Brain microvascular endothelial cell (primary cell): ENCODE measurements at regions not wholly inside any gene's neighbourhood (a gene's known extent, or its start where the extent isn't known, plus 50 kb on each side); places are given as distances from the start of the nearest gene placed in this dataset.
A peak's percentile ranks its signal among the peaks of the same experiment; 100 is the strongest.

Experiments used
- DNase-seq: peaks from one replicate; pipeline ENCODE4 v3.0.0-alpha.2; 2020
- H3K27ac ChIP-seq: fragments of 250-450 bp; sonication (Bioruptor Pico); 2 replicates; pipeline ENCODE4 v1.5.1; 2020; ENCODE audit warnings: mild to moderate bottlenecking, moderate library complexity
- H3K27me3 ChIP-seq: fragments of 250-450 bp; sonication (Bioruptor Pico); replicated peaks from 2 replicates; pipeline ENCODE4 v1.5.1; 2020; ENCODE audit warnings: mild to moderate bottlenecking
- H3K36me3 ChIP-seq: fragments of 250-450 bp; sonication (Bioruptor Pico); replicated peaks from 2 replicates; pipeline ENCODE4 v1.5.1; 2020; ENCODE audit warnings: mild to moderate bottlenecking
- H3K4me3 ChIP-seq: 2 replicates; pipeline ENCODE4 v1.5.1; 2011; ENCODE audit warnings: low read depth, mild to moderate bottlenecking, control low read depth, low read length, moderate library complexity
- in situ Hi-C: cut with HindIII; loops from 2 replicates; pipeline ENCODE4 v1.10.0; 2017; ENCODE audit warnings: low sequenced_read_pairs, low pct_ligation_motif_present
- TF ChIP-seq, protein P1 (sequence below): IDR thresholded peaks from 2 replicates; pipeline ENCODE4 v1.5.1; 2011; ENCODE audit warnings: low read depth, mild to moderate bottlenecking, moderate library complexity, low read length, control low read depth, inconsistent platforms; ENCODE audit errors: missing control alignments

DNA sequence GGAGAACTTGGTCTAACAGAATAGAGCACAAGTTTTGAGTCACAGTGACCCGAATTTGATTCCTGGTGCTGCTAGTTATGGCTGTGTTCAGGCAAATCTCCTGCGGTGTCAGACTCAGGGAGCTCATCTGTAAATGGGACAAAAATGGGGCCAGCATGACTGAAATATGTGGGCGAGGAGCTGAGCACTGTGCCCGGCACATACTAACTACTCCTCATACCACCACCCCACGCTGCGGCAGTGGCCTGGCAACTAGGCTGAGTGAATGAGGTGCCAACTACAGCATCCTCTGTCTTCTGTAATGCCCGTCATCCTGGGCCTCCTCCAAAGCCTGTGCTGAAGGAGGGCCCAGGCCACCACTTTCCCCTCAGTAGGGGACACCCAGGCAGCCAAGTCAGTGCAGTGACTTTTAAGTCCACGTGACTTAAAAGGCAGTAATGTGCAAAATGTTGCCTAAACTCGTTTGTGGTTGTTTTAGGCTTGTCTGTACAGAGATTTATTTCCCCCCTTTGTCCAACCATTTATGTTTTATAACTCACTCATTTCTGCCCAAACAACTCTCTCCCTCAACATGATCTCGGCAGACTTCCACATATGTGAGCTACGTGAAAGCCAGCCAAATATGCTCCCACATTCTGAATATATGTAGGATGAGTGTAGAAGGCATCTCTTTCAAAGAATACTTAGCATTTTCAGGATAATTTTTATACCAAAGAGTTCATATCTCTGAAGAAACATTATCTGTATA, 773.7 kb downstream of the TSN start:
- Histone ChIP-seq H3K27ac (no peak overlapping the region), H3K36me3 (no peaks in the 10 kb centered on the region), H3K4me3 (no peak overlapping the region), H3K27me3 (no peaks in the 10 kb centered on the region)
- TF ChIP-seq, protein P1, sequence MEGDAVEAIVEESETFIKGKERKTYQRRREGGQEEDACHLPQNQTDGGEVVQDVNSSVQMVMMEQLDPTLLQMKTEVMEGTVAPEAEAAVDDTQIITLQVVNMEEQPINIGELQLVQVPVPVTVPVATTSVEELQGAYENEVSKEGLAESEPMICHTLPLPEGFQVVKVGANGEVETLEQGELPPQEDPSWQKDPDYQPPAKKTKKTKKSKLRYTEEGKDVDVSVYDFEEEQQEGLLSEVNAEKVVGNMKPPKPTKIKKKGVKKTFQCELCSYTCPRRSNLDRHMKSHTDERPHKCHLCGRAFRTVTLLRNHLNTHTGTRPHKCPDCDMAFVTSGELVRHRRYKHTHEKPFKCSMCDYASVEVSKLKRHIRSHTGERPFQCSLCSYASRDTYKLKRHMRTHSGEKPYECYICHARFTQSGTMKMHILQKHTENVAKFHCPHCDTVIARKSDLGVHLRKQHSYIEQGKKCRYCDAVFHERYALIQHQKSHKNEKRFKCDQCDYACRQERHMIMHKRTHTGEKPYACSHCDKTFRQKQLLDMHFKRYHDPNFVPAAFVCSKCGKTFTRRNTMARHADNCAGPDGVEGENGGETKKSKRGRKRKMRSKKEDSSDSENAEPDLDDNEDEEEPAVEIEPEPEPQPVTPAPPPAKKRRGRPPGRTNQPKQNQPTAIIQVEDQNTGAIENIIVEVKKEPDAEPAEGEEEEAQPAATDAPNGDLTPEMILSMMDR, result no peak
- in situ Hi-C loops, result no loop called here
- DNase-seq, result no peak

DNA sequence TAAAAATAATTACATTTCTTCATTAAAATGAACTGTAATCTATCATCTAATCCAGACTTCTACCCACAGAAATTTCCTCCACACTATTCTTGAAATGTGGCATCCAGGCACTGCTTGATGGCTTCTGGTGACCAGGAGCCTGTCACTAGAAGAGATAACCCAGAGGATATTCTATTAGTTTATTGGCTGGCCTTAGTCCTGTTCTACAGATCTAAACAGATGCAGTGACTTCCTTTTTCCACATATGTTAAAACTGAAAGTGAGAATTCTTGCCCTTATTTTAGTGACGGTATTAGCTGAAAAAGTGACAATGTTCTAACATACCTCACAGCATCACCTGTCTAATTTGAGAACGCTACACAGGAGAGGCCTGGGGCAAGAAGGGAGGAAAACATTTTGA, 775.4 kb downstream of the TSN start:
- no peak for DNase-seq
- Histone ChIP-seq H3K27me3 (no peaks in the 10 kb centered on the region), H3K27ac (no peak overlapping the region), H3K36me3 (no peaks in the 10 kb centered on the region), H3K4me3 (no peak overlapping the region)
- in situ Hi-C loops, result no loop called here
- TF ChIP-seq, protein P1, result no peak

DNA sequence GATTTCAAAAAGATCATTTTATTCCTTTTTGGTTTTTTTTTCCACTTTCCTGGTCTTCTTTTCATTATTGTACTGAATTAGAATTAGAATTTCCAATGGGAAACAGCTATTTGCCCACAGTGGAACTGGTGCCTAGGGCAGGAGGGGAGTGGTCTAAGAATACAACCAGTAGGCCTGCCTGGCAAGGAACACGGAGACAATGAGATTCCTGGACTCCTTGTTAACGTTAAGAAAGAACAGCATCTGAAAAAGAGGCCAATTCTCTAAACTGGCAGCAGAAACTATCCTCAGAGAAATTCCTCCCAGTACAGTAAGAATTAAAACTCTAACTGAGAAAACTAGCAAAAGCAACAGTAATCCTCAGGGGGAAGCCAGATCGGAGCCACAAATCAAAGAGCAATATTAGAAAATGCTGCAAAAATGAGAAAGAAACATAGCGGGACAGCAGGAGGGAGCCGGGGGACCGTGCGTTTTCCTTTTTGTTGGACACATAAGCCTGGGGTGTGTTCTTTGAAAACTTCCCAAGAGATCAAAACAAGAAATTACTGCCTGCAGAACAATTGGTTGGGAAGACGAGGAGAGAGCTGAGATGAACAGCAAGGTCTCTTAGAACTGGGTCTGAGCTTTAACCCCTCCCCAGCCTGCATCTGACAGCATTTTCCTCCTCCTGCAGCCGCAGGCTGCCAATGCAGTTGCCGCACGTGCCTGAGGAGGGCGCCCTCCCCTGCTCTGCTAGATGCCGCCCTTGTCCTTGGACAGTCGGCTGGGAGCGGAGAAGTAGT, 776.0 kb downstream of the TSN start:
- no peak overlapping the region for H3K4me3 ChIP-seq
- no peaks in the 10 kb centered on the region for H3K36me3 ChIP-seq
- in situ Hi-C loops, result no loop called here
- TF ChIP-seq, protein P1, result peak; percentile 71
- H3K27me3 ChIP-seq, result no peaks in the 10 kb centered on the region
- H3K27ac ChIP-seq, result no peak overlapping the region
- peak; percentile 23 for DNase-seq

DNA sequence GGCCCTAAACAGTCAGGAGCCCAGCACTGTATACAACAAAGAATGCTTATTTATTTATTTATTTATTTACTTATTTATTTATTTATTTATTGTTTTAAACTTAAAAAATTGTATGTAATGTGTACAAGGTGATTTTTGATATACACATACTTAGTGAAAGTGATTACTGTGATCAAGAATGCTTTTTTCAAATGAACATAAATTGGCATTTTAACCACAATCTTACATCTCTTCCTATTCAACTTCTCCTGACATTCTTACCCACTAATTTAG, 776.6 kb downstream of the TSN start:
- in situ Hi-C loops, result no loop called here
- DNase-seq, result no peak
- H3K36me3 ChIP-seq, result no peaks in the 10 kb centered on the region
- H3K27me3 ChIP-seq, result no peaks in the 10 kb centered on the region
- no peak overlapping the region for H3K27ac ChIP-seq
- H3K4me3 ChIP-seq, result no peak overlapping the region
- TF ChIP-seq, protein P1, result no peak

DNA sequence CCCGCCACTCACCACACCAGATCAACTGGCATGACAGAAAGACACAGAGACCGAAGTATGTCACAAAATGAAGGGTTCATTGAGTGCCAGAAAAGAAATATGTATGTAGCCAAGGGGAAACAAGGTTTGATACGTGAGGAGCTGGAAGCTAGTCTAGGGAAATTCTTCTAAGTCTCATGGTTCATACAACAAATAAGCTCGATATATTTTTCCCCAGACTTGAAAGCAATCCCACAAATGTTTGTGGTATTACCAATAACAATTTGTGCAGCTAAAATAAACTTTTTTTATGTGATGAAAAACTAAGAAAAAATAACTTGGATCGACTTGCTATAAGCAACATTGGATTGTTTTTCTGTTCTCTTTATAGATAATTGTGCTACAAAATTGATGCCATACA, 777.0 kb downstream of the TSN start:
- Histone ChIP-seq H3K27ac (no peak overlapping the region), H3K4me3 (no peak overlapping the region), H3K36me3 (no peaks in the 10 kb centered on the region), H3K27me3 (no peaks in the 10 kb centered on the region)
- no peak for DNase-seq
- TF ChIP-seq, protein P1, result no peak
- in situ Hi-C loops, result no loop called here
